ENCODE measurements at regions not wholly inside any gene's neighbourhood (a gene's known extent, or its start where the extent isn't known, plus 50 kb on each side); places are given as distances from the start of the nearest gene placed in this dataset.

GRCh38 chr4:26137288-26137687 lies 183.5 kb upstream of the RBPJ start:
- no peak for DNase-seq

GRCh38 chr4:26139310-26139924 lies 181.4 kb upstream of the RBPJ start:
- no peak for DNase-seq

GRCh38 chr4:26140150-26140898 lies 180.5 kb upstream of the RBPJ start:
- no peak for DNase-seq

- no peak for DNase-seq
Measured at GRCh38 chr4:26141051-26141721, 179.6 kb upstream of the RBPJ start.

- peak; percentile 49 to 59 for DNase-seq
Measured at GRCh38 chr4:26141911-26142638, 178.7 kb upstream of the RBPJ start.

GRCh38 chr4:26144526-26145155 lies 176.2 kb upstream of the RBPJ start:
- no peak for DNase-seq

- no peak for DNase-seq
Measured at GRCh38 chr4:26145212-26145611, 175.6 kb upstream of the RBPJ start.

GRCh38 chr4:26148927-26149326 lies 171.9 kb upstream of the RBPJ start:
- DNase-seq: no peak

GRCh38 chr4:26150948-26151347 lies 169.9 kb upstream of the RBPJ start:
- DNase-seq: no peak

- DNase-seq: no peak
Measured at GRCh38 chr4:26151615-26152014, 169.2 kb upstream of the RBPJ start.

- DNase-seq: no peak
Measured at GRCh38 chr4:26152056-26152455, 168.8 kb upstream of the RBPJ start.

GRCh38 chr4:26157541-26157940 lies 163.3 kb upstream of the RBPJ start:
- no peak for DNase-seq

GRCh38 chr4:26160591-26160990 lies 160.2 kb upstream of the RBPJ start:
- DNase-seq: no peak

- no peak for DNase-seq
Measured at GRCh38 chr4:26161030-26161824, 159.6 kb upstream of the RBPJ start.

GRCh38 chr4:26162101-26162500 lies 158.7 kb upstream of the RBPJ start:
- no peak for DNase-seq

GRCh38 chr4:26163425-26164362 lies 157.1 kb upstream of the RBPJ start:
- DNase-seq: no peak

GRCh38 chr4:26171501-26171900 lies 149.3 kb upstream of the RBPJ start:
- DNase-seq: no peak

- DNase-seq: no peak
Measured at GRCh38 chr4:26171941-26172340, 148.9 kb upstream of the RBPJ start.

GRCh38 chr4:26173619-26174018 lies 147.2 kb upstream of the RBPJ start:
- no peak for DNase-seq

- DNase-seq: no peak
Measured at GRCh38 chr4:26174027-26174426, 146.8 kb upstream of the RBPJ start.

Data from right lung (tissue), 2 donors.